ENCODE measurements at regions not wholly inside any gene's neighbourhood (a gene's known extent, or its start where the extent isn't known, plus 50 kb on each side); places are given as distances from the start of the nearest gene placed in this dataset.
"Not testable (repeated sequence)": the region's sequence is repeated elsewhere in the genome, so short reads cannot be mapped to it uniquely, and the experiment has no call there.

GRCh38 chr12:69130064-69130463 lies 109.3 kb upstream of the CPSF6 start:
- DNase-seq (ENCODE audit: low spot score) = no peak

- DNase-seq (ENCODE audit: low spot score) = no peak
These were observed 108.3 kb upstream of the CPSF6 start for GRCh38 chr12:69131077-69131476.

DNA sequence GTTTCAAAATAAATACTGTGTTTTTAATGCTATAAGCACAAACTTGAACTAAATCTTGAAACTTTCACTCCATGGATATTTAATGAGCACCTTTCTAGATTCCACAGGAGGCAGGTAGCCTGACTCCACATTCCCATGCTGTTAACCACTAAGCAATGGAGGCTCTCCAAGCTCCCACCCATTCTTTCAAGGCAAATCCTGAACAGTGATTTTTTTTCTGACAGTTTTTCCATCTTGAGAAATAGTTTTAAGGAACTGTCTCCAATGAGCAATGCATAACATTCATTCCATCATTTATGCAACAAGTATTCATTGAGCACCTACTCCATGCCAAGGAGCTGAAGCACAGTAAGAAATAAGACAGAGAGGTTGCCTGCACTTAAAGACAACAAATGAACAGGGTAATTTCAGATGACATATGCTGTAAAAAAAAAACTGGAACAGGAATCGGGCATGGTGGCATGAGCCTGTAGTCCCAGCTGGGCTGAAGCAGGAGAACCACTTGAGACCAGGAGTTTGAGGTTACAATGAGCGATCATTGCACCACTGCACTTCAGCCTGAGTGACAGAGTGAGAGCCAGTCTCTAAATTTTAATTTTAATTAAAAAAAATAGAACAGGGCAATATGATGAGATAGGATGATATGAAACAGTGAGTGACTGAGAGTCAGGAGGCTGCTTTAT lies 102.3 kb upstream of the CPSF6 start:
- DNase-seq (ENCODE audit: low spot score) = no peak

DNA sequence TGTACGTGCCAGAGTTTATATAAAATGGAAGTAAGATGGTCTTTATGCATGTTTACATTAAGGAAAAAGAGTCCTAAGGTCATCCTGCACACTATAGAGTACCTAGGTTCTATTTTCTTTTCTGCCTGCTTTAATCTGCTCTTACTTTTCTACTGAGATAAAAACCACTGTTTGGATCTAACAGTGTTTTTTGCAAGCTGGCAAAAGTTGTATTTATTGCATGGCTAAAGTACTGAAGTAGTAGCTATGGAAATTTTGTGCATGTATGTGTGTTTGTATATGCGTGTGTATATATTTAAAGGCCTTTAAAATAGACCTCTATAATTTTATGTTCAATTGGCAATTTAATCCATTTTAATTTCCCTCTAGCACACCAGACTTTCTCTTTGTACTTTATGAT lies 98.3 kb upstream of the CPSF6 start:
- DNase-seq (ENCODE audit: low spot score) = no peak

- no peak for DNase-seq (ENCODE audit: low spot score)
These were observed 90.1 kb upstream of the CPSF6 start for GRCh38 chr12:69149270-69149669.

DNA sequence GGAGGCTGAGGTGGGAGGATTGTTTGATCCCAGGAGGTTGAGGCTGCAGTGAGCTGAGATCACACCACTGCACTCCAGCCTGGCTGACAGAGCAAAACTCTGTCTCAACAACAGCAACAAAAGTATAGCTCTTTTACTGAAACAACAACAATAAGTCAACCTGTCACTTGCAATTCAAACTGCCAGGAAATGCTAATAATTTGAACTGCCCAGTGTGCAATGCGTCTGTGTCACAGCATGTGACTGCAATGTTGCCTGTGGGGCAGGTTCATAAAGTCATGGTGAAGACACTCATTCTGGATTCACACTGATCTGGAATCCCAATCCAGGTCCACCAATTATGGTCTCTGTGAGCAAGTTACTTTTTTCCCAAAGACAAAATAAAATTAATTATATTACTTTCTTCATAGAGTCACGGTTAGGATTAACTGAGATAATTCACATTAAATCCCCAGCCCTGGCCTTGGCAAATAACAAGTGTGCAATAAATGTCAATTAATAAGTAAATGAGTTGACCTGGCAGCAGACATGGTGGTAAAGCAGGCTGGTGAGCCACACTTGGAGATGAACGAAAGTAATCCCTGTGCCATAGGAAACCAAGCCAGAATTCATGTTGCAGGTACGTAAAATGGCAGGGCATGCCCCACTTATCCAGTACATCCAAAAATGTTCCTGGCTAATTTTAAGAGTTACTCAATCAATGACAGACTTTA lies 89.1 kb upstream of the CPSF6 start:
- no peak for DNase-seq (ENCODE audit: low spot score)

DNA sequence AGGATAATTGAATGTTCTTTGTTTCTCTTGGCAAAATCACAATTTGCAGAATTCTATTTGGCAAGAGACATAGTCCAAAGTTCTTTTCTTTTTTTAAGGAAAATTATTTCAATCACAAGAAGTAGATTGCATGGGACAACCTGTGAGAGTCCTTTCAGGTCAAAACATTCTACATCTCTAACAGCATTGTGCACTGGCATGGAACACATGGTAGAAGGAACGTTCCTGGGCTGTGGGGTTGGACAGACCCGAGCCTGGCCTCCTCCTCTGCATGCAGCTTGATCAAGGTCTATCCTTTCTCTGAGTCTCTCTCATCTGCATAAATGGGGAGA lies 88.6 kb upstream of the CPSF6 start:
- no peak for DNase-seq (ENCODE audit: low spot score)

GRCh38 chr12:69151254-69151764 lies 88.1 kb upstream of the CPSF6 start:
- DNase-seq (ENCODE audit: low spot score) = no peak

- peak; percentile 61 for DNase-seq (ENCODE audit: low spot score)
These were observed 84.6 kb upstream of the CPSF6 start for GRCh38 chr12:69154585-69155363.

- peak; percentile 82 for DNase-seq (ENCODE audit: low spot score)
These were observed 82.2 kb upstream of the CPSF6 start for GRCh38 chr12:69157023-69157655.

DNA sequence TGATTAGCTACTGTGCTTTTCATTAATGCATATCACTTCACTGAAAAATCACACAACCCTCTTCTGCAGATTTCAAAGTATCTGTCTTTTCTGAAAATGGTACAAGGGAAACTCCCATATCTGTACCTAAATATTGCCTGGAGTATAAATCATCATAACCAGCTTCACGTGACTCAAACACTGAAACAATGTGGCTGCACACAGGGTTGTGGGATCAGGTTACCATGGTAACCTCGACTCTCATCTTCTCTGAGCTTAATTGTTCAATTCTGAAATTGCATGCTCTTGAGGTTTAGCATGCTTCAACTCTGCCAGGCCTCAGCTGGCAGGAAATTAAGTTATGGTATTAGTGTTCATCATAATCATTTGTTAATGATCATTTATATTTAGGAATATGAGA lies 77.5 kb upstream of the CPSF6 start:
- DNase-seq (ENCODE audit: low spot score) = no peak

DNA sequence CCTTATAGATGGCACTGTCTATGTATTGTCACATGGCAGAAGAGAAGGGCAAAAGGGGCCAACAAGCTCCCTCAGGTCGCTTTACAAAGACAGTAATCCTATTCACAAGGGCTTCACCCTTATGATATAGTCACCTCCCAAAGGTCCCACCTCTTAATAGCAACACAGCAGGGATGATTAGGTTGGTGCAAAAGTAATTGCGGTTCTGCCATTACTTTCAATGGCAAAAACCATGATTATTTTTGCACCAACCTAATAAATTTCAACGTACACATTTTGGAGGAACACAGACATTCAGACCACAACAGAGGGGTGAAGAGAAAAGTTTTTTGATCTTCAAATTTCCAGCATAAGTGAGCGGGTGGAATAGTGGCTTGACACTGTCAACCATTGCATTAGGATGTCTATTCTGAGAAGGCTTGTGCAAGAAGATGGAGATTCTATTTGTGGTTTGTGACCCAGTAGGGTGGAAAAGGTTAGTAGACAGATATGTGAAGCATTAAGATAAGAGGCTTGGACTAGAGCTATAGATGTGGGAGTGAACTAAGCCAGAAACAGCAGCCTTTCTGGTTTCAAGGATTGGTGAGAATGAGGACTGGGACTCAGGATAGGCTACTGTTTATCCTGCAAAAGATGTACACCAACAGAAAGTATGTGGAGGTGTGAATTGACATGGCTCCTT lies 75.5 kb upstream of the CPSF6 start:
- DNase-seq (ENCODE audit: low spot score) = no peak

DNA sequence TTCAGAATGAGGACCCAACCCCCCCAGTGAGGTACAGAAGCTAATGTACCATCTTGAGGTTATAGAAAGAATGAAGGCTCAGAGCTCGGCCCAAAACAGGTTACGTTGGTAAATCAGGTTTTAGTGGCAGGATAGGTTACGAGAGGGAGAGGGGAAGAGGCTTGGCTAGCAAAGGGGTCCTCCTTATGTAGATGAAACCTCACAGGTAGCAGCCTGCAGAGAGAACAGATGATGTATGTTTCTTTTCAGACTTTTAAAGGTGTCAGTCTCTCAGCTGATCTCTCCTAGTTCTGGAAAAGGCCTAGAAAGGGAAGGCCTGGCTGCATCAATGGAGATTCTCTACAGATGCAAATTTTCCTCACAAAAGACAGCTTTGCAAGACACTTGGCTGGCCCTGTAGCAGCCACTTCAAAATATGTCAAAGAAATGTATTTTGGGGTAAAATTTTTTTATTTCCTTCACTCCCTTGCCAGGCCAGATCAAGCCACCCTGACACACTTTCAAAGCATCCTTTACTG lies 71.7 kb upstream of the CPSF6 start:
- DNase-seq (ENCODE audit: low spot score) = no peak

- DNase-seq (ENCODE audit: low spot score) = no peak
These were observed 71.0 kb upstream of the CPSF6 start for GRCh38 chr12:69168363-69168762.

DNA sequence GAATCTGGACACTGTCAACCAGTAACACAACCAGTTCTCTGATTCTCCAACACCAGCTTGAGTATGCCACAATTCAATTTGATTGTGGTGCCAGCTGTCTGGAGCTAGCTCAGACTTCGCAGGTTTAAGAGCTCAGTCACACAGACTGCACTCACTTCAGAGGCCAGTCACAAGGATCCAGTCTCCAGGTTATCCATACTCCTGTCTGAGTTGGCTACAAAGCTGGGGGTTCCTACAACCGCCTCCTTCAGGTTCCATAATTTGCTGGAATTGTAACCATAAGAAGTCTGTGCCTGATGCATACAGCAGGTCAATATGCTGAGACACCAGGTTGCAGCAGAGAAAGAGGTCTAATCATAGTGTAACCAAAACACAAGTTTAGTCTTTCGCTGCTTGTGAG lies 70.5 kb upstream of the CPSF6 start:
- no peak for DNase-seq (ENCODE audit: low spot score)

DNA sequence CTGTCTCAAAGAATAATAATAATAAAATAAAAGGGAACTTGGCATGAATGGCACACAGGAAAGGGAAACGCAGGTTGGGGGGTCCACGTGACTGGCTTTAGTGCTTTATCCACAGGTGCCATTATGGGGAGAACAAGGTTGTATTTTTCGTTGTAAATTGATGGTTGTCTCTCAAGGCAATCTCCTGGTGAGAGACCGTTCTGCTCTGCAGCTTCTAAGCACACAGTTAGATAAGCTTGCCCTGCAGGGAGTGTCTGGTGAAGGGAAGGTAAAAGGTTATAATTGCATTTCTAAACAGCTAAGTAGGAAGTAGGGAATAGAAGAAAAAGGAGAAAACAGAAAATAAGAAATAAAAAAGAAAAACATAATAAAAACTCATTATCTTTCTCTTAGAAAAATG lies 69.1 kb upstream of the CPSF6 start:
- DNase-seq (ENCODE audit: low spot score) = no peak

DNA sequence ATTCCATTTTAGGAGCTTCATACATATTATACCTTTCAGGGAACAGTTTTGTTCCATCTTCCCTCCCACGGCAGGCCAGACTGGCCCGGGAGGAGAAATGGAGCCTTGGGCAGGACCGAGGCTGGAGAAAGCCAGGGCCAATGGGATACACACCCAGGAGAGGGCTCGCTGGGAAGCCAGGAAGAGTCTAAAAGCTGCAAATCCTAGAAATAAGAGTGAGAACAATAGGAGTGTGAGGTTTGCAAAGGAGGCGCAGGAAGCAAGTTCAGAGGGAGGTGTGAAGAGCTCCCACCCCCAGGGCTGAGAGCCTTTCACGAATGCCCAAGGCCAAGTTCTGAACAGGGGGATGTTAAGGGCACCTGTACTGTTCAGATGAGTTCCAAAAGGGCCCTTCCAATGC lies 67.5 kb upstream of the CPSF6 start:
- no peak for DNase-seq (ENCODE audit: low spot score)

DNA sequence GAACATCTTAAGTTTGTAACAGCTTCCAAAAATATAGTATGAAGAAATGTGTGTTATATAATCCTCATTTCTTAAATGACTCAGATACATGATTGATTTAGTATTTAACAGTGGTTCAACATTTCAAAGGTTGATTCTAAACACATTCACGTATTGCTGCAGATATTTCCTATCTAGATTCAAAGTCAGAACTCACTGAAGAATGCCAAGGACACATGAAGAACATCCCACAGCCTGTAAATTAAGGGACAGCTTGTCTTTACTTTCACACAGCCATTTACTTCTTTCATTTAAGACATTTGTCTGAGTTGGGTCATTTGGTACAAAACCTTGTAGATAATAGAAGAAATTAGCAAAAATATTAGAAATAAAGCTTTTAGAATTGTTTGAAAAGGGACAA lies 66.9 kb upstream of the CPSF6 start:
- DNase-seq (ENCODE audit: low spot score) = no peak

GRCh38 chr12:69173368-69173767 lies 66.0 kb upstream of the CPSF6 start:
- no peak for DNase-seq (ENCODE audit: low spot score)

- DNase-seq (ENCODE audit: low spot score) = no peak
These were observed 59.6 kb upstream of the CPSF6 start for GRCh38 chr12:69179786-69180185.

DNA sequence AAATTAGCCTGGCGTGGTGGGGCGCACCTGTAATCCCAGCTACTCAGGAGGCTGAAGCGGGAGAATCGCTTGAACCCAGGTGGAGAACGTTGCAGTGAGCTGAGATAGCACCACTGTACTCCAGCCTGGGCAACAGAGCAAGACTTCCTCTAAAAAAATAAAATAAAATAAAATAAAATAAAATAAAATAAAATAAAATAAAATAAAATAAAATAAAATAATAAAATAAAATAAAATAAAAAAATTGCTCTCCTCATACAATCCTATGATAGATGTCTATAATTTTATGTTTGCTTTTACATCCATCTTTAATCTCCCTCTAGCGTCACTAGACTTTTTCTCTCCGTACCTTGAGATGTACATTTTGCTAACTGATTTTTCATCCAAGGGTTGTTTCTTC lies 51.8 kb upstream of the CPSF6 start:
- not testable (repeated sequence) for DNase-seq (ENCODE audit: low spot score)
